Natural killer cell (primary cell): ENCODE measurements at regions not wholly inside any gene's neighbourhood (a gene's known extent, or its start where the extent isn't known, plus 50 kb on each side); places are given as distances from the start of the nearest gene placed in this dataset.
"Not testable (repeated sequence)": the region's sequence is repeated elsewhere in the genome, so short reads cannot be mapped to it uniquely, and the experiment has no call there.

Experiments used
- ATAC-seq, 3 donors: fragments of 150-1000 bp in 2 of 3; fragments of 200-7000 bp in 1 of 3; cut with Tn5 transposase; 1 replicate in 1 of 3; 2 replicates in 2 of 3; pipeline ENCODE4 v1.10.0; 2021; ENCODE audit warnings: mild to moderate bottlenecking in 2 of 3, moderate library complexity in 2 of 3
- DNase-seq, 2 donors: peaks; one replicate each; pipeline versions ENCODE4 v3.0.0 to v3.0.0-alpha.2; 2013 to 2021; ENCODE audit warnings: mixed read lengths in 1 of 2
- H3K27ac ChIP-seq: one replicate; pipeline ENCODE4 v1.5.1; 2013; ENCODE audit warnings: mild to moderate bottlenecking, low read length
- H3K27me3 ChIP-seq: one replicate; pipeline ENCODE4 v1.6.1; 2013; ENCODE audit warnings: low read length; ENCODE audit not compliant: control insufficient read depth, insufficient read depth
- H3K36me3 ChIP-seq: one replicate; pipeline ENCODE4 v1.6.1; 2013; ENCODE audit warnings: low read length; ENCODE audit not compliant: control insufficient read depth, insufficient read depth
- H3K4me1 ChIP-seq: one replicate; pipeline ENCODE4 v1.6.1; 2013; ENCODE audit warnings: low read length; ENCODE audit not compliant: control insufficient read depth, insufficient read depth
- H3K4me3 ChIP-seq: one replicate; pipeline ENCODE4 v1.5.1; 2013; ENCODE audit warnings: low read length
- H3K9me3 ChIP-seq: one replicate; pipeline ENCODE4 v1.6.1; 2013; ENCODE audit warnings: low read length; ENCODE audit not compliant: control insufficient read depth, insufficient read depth
- H3K27ac Mint-ChIP-seq, 2 donors: one replicate each; pipeline ENCODE4 v1.8.0; 2022; ENCODE audit warnings: mild to moderate bottlenecking in 2 of 2, mixed read lengths in 2 of 2, moderate library complexity in 1 of 2
- H3K27me3 Mint-ChIP-seq, 2 donors: one replicate each; pipeline ENCODE4 v1.8.0; 2022; ENCODE audit warnings: low read depth in 2 of 2, mixed read lengths in 2 of 2
- H3K36me3 Mint-ChIP-seq: one replicate; pipeline ENCODE4 v1.8.0; 2022; ENCODE audit warnings: mixed read lengths
- H3K4me1 Mint-ChIP-seq, 2 donors: one replicate each; pipeline ENCODE4 v1.8.0; 2022; ENCODE audit warnings: mixed read lengths in 2 of 2
- H3K4me3 Mint-ChIP-seq: one replicate; pipeline ENCODE4 v1.8.0; 2022; ENCODE audit warnings: mild to moderate bottlenecking, moderate library complexity, mixed read lengths
- H3K9me3 Mint-ChIP-seq, 2 donors: one replicate each; pipeline ENCODE4 v1.8.0; 2022; ENCODE audit warnings: mixed read lengths in 2 of 2
- WGBS: methylation state at CpG from one replicate; pipeline ENCODE4 v1.1.7; 2013; ENCODE audit warnings: missing lambda C conversion rate; ENCODE audit not compliant: insufficient coverage; 5-methylcytosine and 5-hydroxymethylcytosine counted together
- intact Hi-C: fragments of 100-400 bp; cut with micrococcal nuclease; formaldehyde crosslinking; loops from one replicate; pipeline ENCODE4 v1.14.2; 2022
- TF ChIP-seq, protein P1 (sequence below): fragments of 200-600 bp; IDR thresholded peaks from one replicate; pipeline ENCODE4 v1.8.0; 2022; ENCODE audit warnings: antibody characterized with exemption

DNA sequence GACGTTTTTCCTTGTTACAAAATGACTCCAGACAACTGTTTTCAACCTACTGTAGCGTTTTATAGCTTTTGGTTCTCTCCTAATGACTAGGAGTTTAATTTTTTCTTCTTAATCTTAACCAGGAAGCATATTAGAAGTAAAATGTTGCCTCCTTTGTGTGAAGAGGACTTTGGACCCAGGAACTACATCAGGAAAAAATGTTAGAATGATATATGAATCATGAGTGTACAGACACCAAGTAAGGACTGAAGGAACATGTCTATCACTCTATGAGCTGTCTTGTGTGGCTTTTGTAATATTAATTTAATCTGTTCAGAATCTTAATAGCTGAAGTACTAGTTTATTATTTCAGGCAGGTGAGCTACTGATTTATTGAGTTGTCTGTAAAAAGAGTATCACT, 71.0 kb upstream of the MARCKS start:
- intact Hi-C loops = no loop called here
- TF ChIP-seq, protein P1, sequence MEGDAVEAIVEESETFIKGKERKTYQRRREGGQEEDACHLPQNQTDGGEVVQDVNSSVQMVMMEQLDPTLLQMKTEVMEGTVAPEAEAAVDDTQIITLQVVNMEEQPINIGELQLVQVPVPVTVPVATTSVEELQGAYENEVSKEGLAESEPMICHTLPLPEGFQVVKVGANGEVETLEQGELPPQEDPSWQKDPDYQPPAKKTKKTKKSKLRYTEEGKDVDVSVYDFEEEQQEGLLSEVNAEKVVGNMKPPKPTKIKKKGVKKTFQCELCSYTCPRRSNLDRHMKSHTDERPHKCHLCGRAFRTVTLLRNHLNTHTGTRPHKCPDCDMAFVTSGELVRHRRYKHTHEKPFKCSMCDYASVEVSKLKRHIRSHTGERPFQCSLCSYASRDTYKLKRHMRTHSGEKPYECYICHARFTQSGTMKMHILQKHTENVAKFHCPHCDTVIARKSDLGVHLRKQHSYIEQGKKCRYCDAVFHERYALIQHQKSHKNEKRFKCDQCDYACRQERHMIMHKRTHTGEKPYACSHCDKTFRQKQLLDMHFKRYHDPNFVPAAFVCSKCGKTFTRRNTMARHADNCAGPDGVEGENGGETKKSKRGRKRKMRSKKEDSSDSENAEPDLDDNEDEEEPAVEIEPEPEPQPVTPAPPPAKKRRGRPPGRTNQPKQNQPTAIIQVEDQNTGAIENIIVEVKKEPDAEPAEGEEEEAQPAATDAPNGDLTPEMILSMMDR = no peak
- ATAC-seq = no peak
- no peak for DNase-seq
- Mint-ChIP-seq H3K36me3 (no peaks in the 10 kb centered on the region), H3K9me3 (no peaks in the 10 kb centered on the region), H3K4me1 (no peaks in the 10 kb centered on the region), H3K4me3 (no peak overlapping the region), H3K27me3 (no peaks in the 10 kb centered on the region), H3K27ac (no peak overlapping the region)
- no peaks in the 10 kb centered on the region for H3K27me3 ChIP-seq
- no peaks in the 10 kb centered on the region for H3K4me1 ChIP-seq
- no peak overlapping the region for H3K4me3 ChIP-seq
- no peak overlapping the region for H3K27ac ChIP-seq
- H3K36me3 ChIP-seq = no peaks in the 10 kb centered on the region
- no CpG with 5 or more reads among the region's 2 CpGs for whole genome bisulfite sequencing
- no peaks in the 10 kb centered on the region for H3K9me3 ChIP-seq

DNA sequence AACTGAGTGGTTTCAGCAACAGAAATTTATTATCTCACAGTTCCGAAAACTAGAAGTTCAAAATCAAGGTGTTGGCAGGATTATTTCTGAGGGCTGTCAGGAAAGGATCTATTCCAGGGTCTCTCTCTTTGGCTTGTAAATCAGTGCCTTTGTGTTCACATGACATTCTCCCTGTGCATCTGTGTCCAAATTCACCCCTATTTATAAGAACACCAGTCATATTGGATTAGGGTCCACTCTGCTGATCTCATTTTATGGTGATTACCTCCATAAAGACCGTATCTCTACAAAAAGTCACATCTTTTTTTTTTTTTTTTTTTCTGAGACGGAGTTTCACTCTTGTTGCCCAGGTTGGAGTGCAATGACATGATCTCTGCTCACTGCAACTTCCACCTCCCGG, 68.6 kb upstream of the MARCKS start:
- no peaks in the 10 kb centered on the region for H3K9me3 ChIP-seq
- no peak for ATAC-seq
- 87% methylated on average over 4 of the region's 4 CpGs for WGBS

DNA sequence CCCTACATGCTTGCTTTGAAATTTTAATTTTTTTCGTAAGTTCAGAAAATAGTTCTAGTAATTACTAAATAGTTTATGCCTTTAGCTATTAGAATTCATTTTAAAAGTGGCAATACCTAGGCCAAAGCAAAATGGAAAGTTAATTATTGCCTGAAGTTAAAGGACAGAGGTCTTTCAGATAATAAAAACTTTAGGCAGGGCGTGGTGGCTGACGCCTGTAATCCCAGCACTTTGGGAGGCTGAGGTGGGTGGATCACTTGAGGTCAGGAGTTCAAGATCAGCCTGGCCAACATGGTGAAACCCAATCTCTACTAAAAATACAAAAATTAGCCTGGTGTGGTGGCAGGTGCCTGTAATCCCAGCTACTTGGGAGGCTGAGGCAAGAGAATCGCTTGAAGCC, 65.9 kb upstream of the MARCKS start:
- H3K4me1 ChIP-seq, H3K9me3 ChIP-seq, H3K27me3 Mint-ChIP-seq, H3K4me3 ChIP-seq, H3K4me1 Mint-ChIP-seq, H3K36me3 ChIP-seq, H3K27ac ChIP-seq, H3K36me3 Mint-ChIP-seq, intact Hi-C loops, DNase-seq, H3K9me3 Mint-ChIP-seq, ATAC-seq, H3K27me3 ChIP-seq, H3K4me3 Mint-ChIP-seq, H3K27ac Mint-ChIP-seq: not testable (repeated sequence)
- WGBS = 93% methylated on average over 4 of the region's 4 CpGs

More for the DNA sequence above, 68.6 kb upstream of the MARCKS start:
- Histone ChIP-seq H3K36me3 (no peaks in the 10 kb centered on the region), H3K4me1 (no peaks in the 10 kb centered on the region), H3K27me3 (no peaks in the 10 kb centered on the region), H3K4me3 (no peak overlapping the region), H3K27ac (no peak overlapping the region)
- Mint-ChIP-seq H3K4me3 (no peak overlapping the region), H3K4me1 (no peaks in the 10 kb centered on the region), H3K27me3 (no peaks in the 10 kb centered on the region), H3K9me3 (no peaks in the 10 kb centered on the region), H3K36me3 (no peaks in the 10 kb centered on the region), H3K27ac (no peak overlapping the region)
- intact Hi-C loops = no loop called here
- DNase-seq = no peak
- TF ChIP-seq, protein P1 = no peak

DNA sequence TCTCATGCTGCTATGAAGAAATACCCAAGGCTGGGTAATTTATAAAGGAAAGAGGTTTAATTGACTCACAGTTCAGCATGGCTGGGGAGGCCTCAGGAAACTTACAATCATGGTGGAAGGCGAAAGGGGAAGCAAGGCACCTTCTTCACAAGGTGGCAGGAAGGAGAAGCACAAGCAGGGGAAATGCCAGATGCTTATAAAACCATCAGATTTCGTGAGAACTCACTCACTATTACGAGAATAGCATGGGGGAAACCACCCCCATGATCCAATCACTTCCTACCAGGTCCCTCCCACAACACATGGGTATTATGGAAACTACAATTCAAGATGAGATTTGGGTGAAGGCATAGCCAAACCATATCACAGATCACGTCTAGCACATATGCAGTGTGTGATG, 61.8 kb upstream of the MARCKS start:
- H3K36me3 Mint-ChIP-seq, H3K9me3 ChIP-seq, DNase-seq, H3K27ac Mint-ChIP-seq, H3K27me3 ChIP-seq, H3K4me1 Mint-ChIP-seq, H3K36me3 ChIP-seq, ATAC-seq, H3K4me3 ChIP-seq, H3K4me3 Mint-ChIP-seq, H3K4me1 ChIP-seq, H3K27ac ChIP-seq, H3K27me3 Mint-ChIP-seq, intact Hi-C loops, H3K9me3 Mint-ChIP-seq: not testable (repeated sequence)
- 46% methylated on average over 3 of the region's 4 CpGs for WGBS

DNA sequence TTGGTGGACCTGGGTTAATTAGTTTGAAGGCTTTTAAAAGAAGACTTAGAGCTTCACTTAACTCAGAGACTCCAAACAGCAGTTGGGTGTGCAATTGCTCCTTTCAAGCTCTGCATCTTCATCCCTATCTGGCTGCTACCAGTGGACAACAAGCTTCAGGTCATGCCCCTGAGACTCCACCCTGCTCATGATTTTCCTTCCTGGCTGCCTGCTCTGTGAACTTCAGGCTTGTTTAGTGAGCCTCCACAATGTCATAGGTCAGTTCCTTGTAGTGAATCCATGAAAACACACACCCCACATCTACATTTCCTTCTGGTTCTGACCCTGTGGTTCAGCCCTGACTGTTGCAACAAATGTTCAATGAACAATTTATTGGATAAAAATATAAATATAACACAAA, 61.1 kb upstream of the MARCKS start:
- intact Hi-C loops = no loop called here
- no peaks in the 10 kb centered on the region for H3K4me1 Mint-ChIP-seq
- no peaks in the 10 kb centered on the region for H3K27me3 ChIP-seq
- TF ChIP-seq, protein P1 = no peak
- no peaks in the 10 kb centered on the region for H3K36me3 ChIP-seq
- H3K27me3 Mint-ChIP-seq = peaks cover 0 to 2% of the 10 kb centered on the region in 2 donors
- H3K36me3 Mint-ChIP-seq = no peaks in the 10 kb centered on the region
- DNase-seq = no peak
- no peaks in the 10 kb centered on the region for H3K9me3 ChIP-seq
- no peak overlapping the region for H3K27ac ChIP-seq
- no peak overlapping the region for H3K27ac Mint-ChIP-seq
- peaks cover 0 to 3% of the 10 kb centered on the region in 2 donors for H3K9me3 Mint-ChIP-seq
- no peak for ATAC-seq
- no peaks in the 10 kb centered on the region for H3K4me1 ChIP-seq
- no peak overlapping the region for H3K4me3 ChIP-seq
- H3K4me3 Mint-ChIP-seq = no peak overlapping the region
